Smooth muscle cell (in vitro differentiated cells): ENCODE measurements at regions not wholly inside any gene's neighbourhood (a gene's known extent, or its start where the extent isn't known, plus 50 kb on each side); places are given as distances from the start of the nearest gene placed in this dataset.

ENCODE experiments used
- DNase-seq: peaks from one replicate; lab custom pipeline; 2025; ENCODE audit not compliant: unreplicated experiment; lab: John Stamatoyannopoulos, UW
- H2AFZ ChIP-seq: fragments of 200-600 bp; sonication (generic); 2 replicates; pipeline ENCODE4 v1.6.0; 2016; ENCODE audit warnings: antibody characterized with exemption, low read depth, mild to moderate bottlenecking
- H3F3A ChIP-seq: fragments of 200-600 bp; sonication (generic); 2 replicates; pipeline ENCODE4 v1.6.0; 2017; ENCODE audit warnings: antibody characterized with exemption, low read depth
- H3K27ac ChIP-seq: fragments of 200-600 bp; sonication (generic); 2 replicates; pipeline ENCODE4 v1.5.1; 2016; ENCODE audit warnings: low read depth, mild to moderate bottlenecking
- H3K27me3 ChIP-seq: fragments of 200-600 bp; sonication (generic); 2 replicates; pipeline ENCODE4 v1.6.1; 2016; ENCODE audit warnings: low read depth, mild to moderate bottlenecking
- H3K36me3 ChIP-seq: fragments of 200-600 bp; sonication (generic); 2 replicates; pipeline ENCODE4 v1.5.1; 2016; ENCODE audit warnings: low read depth
- H3K4me1 ChIP-seq: fragments of 200-600 bp; sonication (generic); 2 replicates; pipeline ENCODE4 v1.5.1; 2016; ENCODE audit warnings: low read depth
- H3K4me2 ChIP-seq: fragments of 200-600 bp; sonication (generic); 2 replicates; pipeline ENCODE4 v1.6.0; 2016; ENCODE audit warnings: mild to moderate bottlenecking
- H3K4me3 ChIP-seq: fragments of 200-600 bp; sonication (generic); 2 replicates; pipeline ENCODE4 v1.5.1; 2016; ENCODE audit warnings: mild to moderate bottlenecking
- H3K79me2 ChIP-seq: fragments of 200-600 bp; sonication (generic); 2 replicates; pipeline ENCODE4 v1.6.0; 2016; ENCODE audit warnings: low read depth, mild to moderate bottlenecking
- H3K9ac ChIP-seq: fragments of 200-600 bp; sonication (generic); 2 replicates; pipeline ENCODE4 v1.6.0; 2016; ENCODE audit warnings: low read depth
- H3K9me3 ChIP-seq: fragments of 200-600 bp; sonication (generic); replicated peaks from 2 replicates; pipeline ENCODE4 v1.5.1; 2016; ENCODE audit warnings: low read depth
- H4K20me1 ChIP-seq: fragments of 200-600 bp; sonication (generic); 2 replicates; pipeline ENCODE4 v1.6.0; 2016; ENCODE audit warnings: low read depth
- CTCF ChIP-seq: fragments of 200-600 bp; sonication (generic); IDR thresholded peaks from 2 replicates; pipeline ENCODE4 v1.5.1; 2017; ENCODE audit warnings: borderline replicate concordance, mild to moderate bottlenecking, antibody characterized with exemption; ENCODE audit not compliant: insufficient read depth, poor library complexity, severe bottlenecking
- WGBS: methylation state at CpG from one replicate; pipeline ENCODE4 v1.1.7; 2016; ENCODE audit warnings: low lambda C conversion rate; 5-methylcytosine and 5-hydroxymethylcytosine counted together

DNA sequence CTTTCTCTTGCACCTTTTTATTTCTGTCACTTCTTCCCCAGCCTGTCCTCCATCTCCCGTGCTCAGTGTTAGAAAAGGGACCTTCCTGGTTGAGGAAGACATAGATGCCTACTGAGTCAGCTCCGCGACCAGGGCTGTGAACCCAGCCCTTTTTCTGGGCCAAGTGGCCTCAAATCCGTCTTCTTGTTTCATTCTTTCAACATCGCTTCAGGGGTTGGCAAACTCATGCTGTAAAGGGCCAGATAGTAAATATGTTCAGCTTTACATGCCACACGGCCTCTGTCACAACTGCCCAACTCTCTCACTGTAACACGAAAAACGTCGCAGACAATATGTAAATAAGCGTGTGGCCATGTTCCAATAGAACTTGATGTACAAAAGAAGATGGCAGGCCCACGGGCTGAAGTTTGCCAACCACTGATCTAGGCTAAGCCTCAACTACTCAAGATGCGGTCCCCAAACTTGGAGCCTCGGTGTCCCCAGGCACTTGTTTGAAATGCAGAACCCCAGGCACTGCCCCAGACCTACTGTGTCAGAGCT is 338.4 kb downstream of the MN1 start:
- H3K79me2 ChIP-seq, result no peaks in the 10 kb centered on the region
- H2AFZ ChIP-seq, result no peak overlapping the region
- no peaks in the 10 kb centered on the region for H3K9me3 ChIP-seq
- TF ChIP-seq CTCF, result no peak
- no peaks in the 10 kb centered on the region for H4K20me1 ChIP-seq
- H3K4me3 ChIP-seq, result no peak overlapping the region
- H3F3A ChIP-seq, result no peaks in the 10 kb centered on the region
- H3K9ac ChIP-seq, result no peak overlapping the region
- H3K27ac ChIP-seq, result no peak overlapping the region
- WGBS, result 92% methylated on average over 13 of the region's 13 CpGs
- H3K4me2 ChIP-seq, result no peak overlapping the region
- no peaks in the 10 kb centered on the region for H3K36me3 ChIP-seq
- no peak for DNase-seq
- no peaks in the 10 kb centered on the region for H3K27me3 ChIP-seq
- peaks cover 30% of the 10 kb centered on the region for H3K4me1 ChIP-seq

DNA sequence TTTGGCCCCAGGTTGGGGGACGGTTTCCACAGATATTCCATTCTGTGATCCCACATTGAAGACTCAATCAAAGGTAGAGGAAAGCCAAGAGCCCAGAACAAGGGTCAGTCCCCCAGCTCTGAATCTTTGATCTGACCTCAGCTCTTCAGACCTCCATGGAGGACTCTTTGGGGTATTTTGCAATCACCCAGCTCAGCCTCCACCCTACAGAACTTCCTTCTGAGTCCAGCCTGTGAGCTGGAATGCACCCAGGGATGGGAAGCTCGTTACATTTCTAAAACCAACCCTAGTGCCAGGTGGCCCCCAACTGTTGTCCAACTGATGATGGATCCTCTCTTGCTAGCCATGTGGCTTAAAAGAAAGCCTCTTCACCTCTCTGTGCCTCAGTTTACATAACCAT is 335.3 kb downstream of the MN1 start:
- 93% methylated on average over 2 of the region's 2 CpGs for WGBS
- no peak for DNase-seq
- peaks cover 15% of the 10 kb centered on the region for H3K4me1 ChIP-seq

DNA sequence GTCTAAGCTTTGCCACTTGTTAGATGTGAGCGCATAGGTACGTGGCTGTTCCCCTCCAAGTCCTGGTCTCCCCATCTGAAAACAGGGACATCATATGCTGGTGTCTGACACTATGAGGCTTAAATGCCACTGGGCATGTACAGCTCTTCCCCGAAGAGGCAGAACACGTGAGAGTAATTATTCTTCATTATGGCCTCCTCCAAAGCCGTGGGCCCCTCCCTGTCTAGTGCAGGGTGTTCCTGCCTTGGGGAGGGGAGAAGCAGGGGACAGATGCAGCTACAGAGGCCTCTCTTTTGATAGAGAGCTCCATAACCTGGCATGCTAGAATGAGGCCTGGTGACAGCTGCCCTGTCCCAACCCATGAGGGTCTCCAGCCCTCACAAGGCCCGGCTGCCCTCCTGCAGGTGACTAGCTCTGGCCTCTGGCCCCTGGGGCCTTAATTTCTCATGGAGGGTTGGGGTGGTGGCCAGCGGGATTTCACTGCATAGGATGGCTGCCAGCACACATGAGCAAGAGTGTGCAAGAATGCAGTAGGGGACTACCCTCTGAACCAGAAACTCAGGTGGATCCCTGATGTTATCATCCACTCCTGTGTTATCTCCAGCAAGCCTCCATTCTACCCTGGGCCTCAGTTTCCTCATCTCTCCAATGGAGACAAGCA is 334.6 kb downstream of the MN1 start:
- H3K9ac ChIP-seq, result no peak overlapping the region
- TF ChIP-seq CTCF, result no peak
- H3K4me2 ChIP-seq, result no peak overlapping the region
- H3K27me3 ChIP-seq, result no peaks in the 10 kb centered on the region
- peaks cover 9% of the 10 kb centered on the region for H3K4me1 ChIP-seq
- no peak overlapping the region for H2AFZ ChIP-seq
- H3K36me3 ChIP-seq, result no peaks in the 10 kb centered on the region
- no peaks in the 10 kb centered on the region for H3K79me2 ChIP-seq
- no peak for DNase-seq
- H3K27ac ChIP-seq, result no peak overlapping the region
- WGBS, result 87% methylated on average over 7 of the region's 7 CpGs
- H3F3A ChIP-seq, result no peaks in the 10 kb centered on the region
- H3K9me3 ChIP-seq, result no peaks in the 10 kb centered on the region
- no peaks in the 10 kb centered on the region for H4K20me1 ChIP-seq
- H3K4me3 ChIP-seq, result no peak overlapping the region

More for the DNA sequence above, 335.3 kb downstream of the MN1 start:
- Histone ChIP-seq H3K27ac (no peak overlapping the region), H3K36me3 (no peaks in the 10 kb centered on the region), H3K4me3 (no peak overlapping the region), H3K9ac (no peak overlapping the region), H3K9me3 (no peaks in the 10 kb centered on the region), H4K20me1 (no peaks in the 10 kb centered on the region), H3K4me2 (no peak overlapping the region), H2AFZ (no peak overlapping the region), H3K79me2 (no peaks in the 10 kb centered on the region), H3K27me3 (no peaks in the 10 kb centered on the region), H3F3A (no peaks in the 10 kb centered on the region)
- no peak for TF ChIP-seq CTCF

GRCh38 chr22:27467711-27468110 is 333.8 kb downstream of the MN1 start:
- Histone ChIP-seq H3K36me3 (no peaks in the 10 kb centered on the region), H3K79me2 (no peaks in the 10 kb centered on the region), H3K27ac (no peak overlapping the region), H3K4me2 (no peak overlapping the region), H3K4me3 (no peak overlapping the region), H3F3A (no peaks in the 10 kb centered on the region), H3K9me3 (no peaks in the 10 kb centered on the region), H2AFZ (no peak overlapping the region), H3K9ac (no peak overlapping the region), H4K20me1 (no peaks in the 10 kb centered on the region), H3K4me1 (peaks cover under 1% of the 10 kb centered on the region), H3K27me3 (no peaks in the 10 kb centered on the region)
- no peak for TF ChIP-seq CTCF
- WGBS, result 90% methylated on average over 10 of the region's 10 CpGs
- DNase-seq, result no peak
